B cell (primary cell): ENCODE measurements at regions not wholly inside any gene's neighbourhood (a gene's known extent, or its start where the extent isn't known, plus 50 kb on each side); places are given as distances from the start of the nearest gene placed in this dataset.

Source experiments
- EZH2 ChIP-seq: IDR thresholded peaks from 2 replicates; pipeline ENCODE4 v1.6.1; 2012; ENCODE audit warnings: borderline replicate concordance, low read depth, mild to moderate bottlenecking, moderate library complexity, low read length; ENCODE audit not compliant: insufficient read depth, poor library complexity, severe bottlenecking
- TF ChIP-seq, protein P1 (sequence below): fragments of 200-600 bp; IDR thresholded peaks from one replicate; pipeline ENCODE4 v1.8.0; 2022; ENCODE audit warnings: antibody characterized with exemption, mild to moderate bottlenecking

DNA sequence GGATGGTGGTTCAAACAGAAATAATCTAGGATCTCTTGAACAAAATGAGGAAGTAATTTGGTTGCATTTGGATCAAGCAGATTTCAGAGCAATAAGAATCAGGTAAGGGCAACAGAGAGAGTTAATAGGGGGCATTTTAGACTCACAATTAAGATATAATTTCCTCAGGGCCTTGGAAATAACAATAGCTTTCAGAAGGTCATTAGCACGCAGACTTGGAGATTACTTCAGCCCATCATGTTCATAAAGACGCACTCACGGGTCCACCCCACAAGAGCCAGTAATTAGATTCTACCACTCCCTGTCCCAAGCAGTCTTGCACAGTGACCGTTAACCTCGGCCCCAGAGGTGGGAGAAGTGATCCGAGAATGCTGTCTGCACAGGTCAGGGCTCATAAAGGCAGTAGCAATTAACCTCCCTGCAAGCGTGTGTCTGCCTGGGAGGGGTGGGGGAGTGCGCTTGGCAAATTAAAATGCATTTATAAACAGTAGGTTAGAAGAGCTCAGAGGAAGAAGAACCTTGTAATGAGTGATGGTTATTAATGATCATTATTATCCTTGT is 125.7 kb upstream of the CCDC196 start:
- TF ChIP-seq, protein P1, sequence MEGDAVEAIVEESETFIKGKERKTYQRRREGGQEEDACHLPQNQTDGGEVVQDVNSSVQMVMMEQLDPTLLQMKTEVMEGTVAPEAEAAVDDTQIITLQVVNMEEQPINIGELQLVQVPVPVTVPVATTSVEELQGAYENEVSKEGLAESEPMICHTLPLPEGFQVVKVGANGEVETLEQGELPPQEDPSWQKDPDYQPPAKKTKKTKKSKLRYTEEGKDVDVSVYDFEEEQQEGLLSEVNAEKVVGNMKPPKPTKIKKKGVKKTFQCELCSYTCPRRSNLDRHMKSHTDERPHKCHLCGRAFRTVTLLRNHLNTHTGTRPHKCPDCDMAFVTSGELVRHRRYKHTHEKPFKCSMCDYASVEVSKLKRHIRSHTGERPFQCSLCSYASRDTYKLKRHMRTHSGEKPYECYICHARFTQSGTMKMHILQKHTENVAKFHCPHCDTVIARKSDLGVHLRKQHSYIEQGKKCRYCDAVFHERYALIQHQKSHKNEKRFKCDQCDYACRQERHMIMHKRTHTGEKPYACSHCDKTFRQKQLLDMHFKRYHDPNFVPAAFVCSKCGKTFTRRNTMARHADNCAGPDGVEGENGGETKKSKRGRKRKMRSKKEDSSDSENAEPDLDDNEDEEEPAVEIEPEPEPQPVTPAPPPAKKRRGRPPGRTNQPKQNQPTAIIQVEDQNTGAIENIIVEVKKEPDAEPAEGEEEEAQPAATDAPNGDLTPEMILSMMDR, result no peak
- no peak for TF ChIP-seq EZH2
